ENCODE measurements at regions not wholly inside any gene's neighbourhood (a gene's known extent, or its start where the extent isn't known, plus 50 kb on each side); places are given as distances from the start of the nearest gene placed in this dataset.

DNA sequence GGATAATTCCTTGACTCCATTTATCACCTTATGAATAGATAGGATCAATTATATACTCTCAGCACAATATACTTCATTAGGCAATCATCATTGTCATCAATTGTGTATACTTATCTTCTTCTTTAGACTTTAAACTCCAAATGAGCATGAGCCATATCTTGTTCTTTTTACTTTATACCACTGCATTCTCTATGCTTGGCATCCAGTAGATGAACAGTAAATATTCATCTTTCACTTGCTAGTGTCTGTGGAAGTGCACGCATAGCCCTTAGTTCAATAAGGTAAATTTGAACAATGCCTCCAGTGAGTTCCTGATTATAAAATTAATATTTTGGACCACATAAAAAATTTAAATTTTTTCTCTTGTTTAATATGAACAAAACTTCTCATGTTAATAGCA, 172.3 kb upstream of the SPRY2 start:
- TF ChIP-seq FOXM1 (IDR thresholded peaks at IDR 0.05; ENCODE audit: borderline replicate concordance) (no peak), FOXA1 (IDR thresholded peaks at IDR 0.05) (no peak), SUZ12 (IDR thresholded peaks at IDR 0.05) (no peak), ZNF384 (IDR thresholded peaks at IDR 0.05) (no peak), HDGF (IDR thresholded peaks at IDR 0.05; ENCODE audit: borderline replicate concordance) (no peak), FOXK2 (IDR thresholded peaks at IDR 0.05) (no peak), BHLHE40 (IDR thresholded peaks at IDR 0.05; ENCODE audit: borderline replicate concordance) (no peak)
